ENCODE measurements at regions not wholly inside any gene's neighbourhood (a gene's known extent, or its start where the extent isn't known, plus 50 kb on each side); places are given as distances from the start of the nearest gene placed in this dataset.
"Not testable (repeated sequence)": the region's sequence is repeated elsewhere in the genome, so short reads cannot be mapped to it uniquely, and the experiment has no call there.

GRCh38 chr15:17026633-17027032 is 3515.0 kb downstream of the GOLGA6L6 start:
- Mint-ChIP-seq H3K4me1 (peaks cover 4 to 33% (median 24%) of the 10 kb centered on the region in 4 donors), H3K9me3 (peaks cover 14 to 76% (median 27%) of the 10 kb centered on the region in 9 donors), H3K27ac (no peak overlapping the region), H3K36me3 (peaks cover 0 to 13% (median 6%) of the 10 kb centered on the region in 3 donors), H3K4me3 (no peak overlapping the region), H3K27me3 (no peaks in the 10 kb centered on the region)
- ATAC-seq, result no peak
- POLR2A ChIA-PET, result no interaction called here
- DNase-seq, result no peak

- DNase-seq, H3K27ac Mint-ChIP-seq, H3K36me3 Mint-ChIP-seq, H3K4me3 Mint-ChIP-seq, ATAC-seq, POLR2A ChIA-PET, H3K27me3 Mint-ChIP-seq: not testable (repeated sequence)
- Mint-ChIP-seq H3K4me1 (peaks cover 1 to 18% (median 13%) of the 10 kb centered on the region in 4 donors), H3K9me3 (peaks cover 0 to 74% (median 22%) of the 10 kb centered on the region in 9 donors)
These were observed 3519.6 kb downstream of the GOLGA6L6 start for GRCh38 chr15:17022040-17022439.
